Esophagus muscularis mucosa (tissue), 4 donors: ENCODE measurements at regions not wholly inside any gene's neighbourhood (a gene's known extent, or its start where the extent isn't known, plus 50 kb on each side); places are given as distances from the start of the nearest gene placed in this dataset.
"Not testable (repeated sequence)": the region's sequence is repeated elsewhere in the genome, so short reads cannot be mapped to it uniquely, and the experiment has no call there.

Experiments
- DNase-seq: peaks from one replicate; pipeline ENCODE4 v3.0.0-alpha.2; 2017; ENCODE audit errors: extremely low spot score
- H3K27ac ChIP-seq, 4 donors: fragments of 200-600 bp; sonication (generic); replicated peaks in 1 of 4; 1 replicate in 3 of 4; 2 replicates in 1 of 4; pipeline ENCODE4 v1.5.1; 2016 to 2019; ENCODE audit warnings: mild to moderate bottlenecking in 1 of 4
- H3K27me3 ChIP-seq, 4 donors: fragments of 200-600 bp; sonication (generic); one replicate each; pipeline versions ENCODE4 v1.5.1 to v1.6.0; 2016 to 2019
- H3K36me3 ChIP-seq, 4 donors: fragments of 200-600 bp; sonication (generic); one replicate each; pipeline ENCODE4 v1.5.1; 2016 to 2019
- H3K4me1 ChIP-seq, 4 donors: fragments of 200-600 bp; sonication (generic); one replicate each; pipeline ENCODE4 v1.5.1; 2016 to 2019
- H3K4me3 ChIP-seq, 4 donors: fragments of 200-600 bp; sonication (generic); 1 replicate in 2 of 4; 2 replicates in 2 of 4; pipeline ENCODE4 v1.5.1; 2016 to 2019; ENCODE audit warnings: mild to moderate bottlenecking in 4 of 4, moderate library complexity in 1 of 4
- H3K9me3 ChIP-seq, 4 donors: fragments of 200-600 bp; sonication (generic); 1 replicate in 3 of 4; 2 replicates in 1 of 4; pipeline ENCODE4 v1.5.1; 2016 to 2019
- EP300 ChIP-seq: sonication (generic); formaldehyde crosslinking; IDR thresholded peaks from one replicate; pipeline ENCODE4 v1.6.1; 2017; ENCODE audit warnings: antibody characterized with exemption
- POLR2A ChIP-seq: fragments of 450-650 bp; IDR thresholded peaks from one replicate; pipeline ENCODE4 v1.6.1; 2017; ENCODE audit warnings: antibody characterized with exemption, moderate library complexity, mild to moderate bottlenecking, low read depth
- POLR2AphosphoS5 ChIP-seq, 2 donors: sonication (generic); formaldehyde crosslinking; IDR thresholded peaks; one replicate each; pipeline ENCODE4 v1.6.1; 2017; ENCODE audit warnings: antibody characterized with exemption in 2 of 2
- WGBS: methylation state at CpG from one replicate; pipeline ENCODE4 v1.1.5; 2018; 5-methylcytosine and 5-hydroxymethylcytosine counted together
- intact Hi-C: fragments of 100-400 bp; cut with DNase I; formaldehyde crosslinking; loops from one replicate; pipeline ENCODE4 v1.15.1; 2023
- TF ChIP-seq, protein P1 (sequence below), 3 experiments: fragments of 200-600 bp in 2 of 3; fragments of 450-650 bp in 1 of 3; sonication (generic) in 2 of 3; IDR thresholded peaks; one replicate each; pipeline ENCODE4 v1.5.1; 2017 to 2019; ENCODE audit warnings: antibody characterized with exemption in 3 of 3, mild to moderate bottlenecking in 2 of 3, moderate library complexity in 1 of 3

DNA sequence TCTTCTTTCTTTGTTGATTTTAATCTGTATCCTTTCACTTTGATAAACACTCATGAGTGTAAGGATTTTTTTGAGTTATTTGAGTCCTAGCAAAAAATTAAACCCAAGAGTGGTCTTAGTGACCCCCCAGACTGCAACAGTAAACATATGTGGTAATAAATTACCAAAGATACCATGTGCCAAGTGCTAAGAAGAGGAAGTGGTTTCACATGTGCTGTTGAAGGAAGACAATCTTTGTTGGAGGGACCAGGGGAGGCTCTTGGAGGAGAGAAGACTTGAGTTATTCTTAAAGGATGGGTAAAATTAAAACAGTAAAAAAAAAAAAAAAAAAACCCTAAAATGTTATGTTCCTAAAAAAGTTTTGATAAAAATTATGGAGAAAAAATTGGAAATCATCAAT lies 150.2 kb downstream of the SEC23IP start:
- intact Hi-C loops: no loop called here
- TF ChIP-seq, protein P1, sequence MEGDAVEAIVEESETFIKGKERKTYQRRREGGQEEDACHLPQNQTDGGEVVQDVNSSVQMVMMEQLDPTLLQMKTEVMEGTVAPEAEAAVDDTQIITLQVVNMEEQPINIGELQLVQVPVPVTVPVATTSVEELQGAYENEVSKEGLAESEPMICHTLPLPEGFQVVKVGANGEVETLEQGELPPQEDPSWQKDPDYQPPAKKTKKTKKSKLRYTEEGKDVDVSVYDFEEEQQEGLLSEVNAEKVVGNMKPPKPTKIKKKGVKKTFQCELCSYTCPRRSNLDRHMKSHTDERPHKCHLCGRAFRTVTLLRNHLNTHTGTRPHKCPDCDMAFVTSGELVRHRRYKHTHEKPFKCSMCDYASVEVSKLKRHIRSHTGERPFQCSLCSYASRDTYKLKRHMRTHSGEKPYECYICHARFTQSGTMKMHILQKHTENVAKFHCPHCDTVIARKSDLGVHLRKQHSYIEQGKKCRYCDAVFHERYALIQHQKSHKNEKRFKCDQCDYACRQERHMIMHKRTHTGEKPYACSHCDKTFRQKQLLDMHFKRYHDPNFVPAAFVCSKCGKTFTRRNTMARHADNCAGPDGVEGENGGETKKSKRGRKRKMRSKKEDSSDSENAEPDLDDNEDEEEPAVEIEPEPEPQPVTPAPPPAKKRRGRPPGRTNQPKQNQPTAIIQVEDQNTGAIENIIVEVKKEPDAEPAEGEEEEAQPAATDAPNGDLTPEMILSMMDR (IDR thresholded peaks at IDR 0.05): no peak
- TF ChIP-seq POLR2A: no peak
- TF ChIP-seq EP300: no peak
- TF ChIP-seq POLR2AphosphoS5 (IDR thresholded peaks at IDR 0.05): no peak
- Histone ChIP-seq H3K27me3 (no peaks in the 10 kb centered on the region), H3K4me1 (no peaks in the 10 kb centered on the region), H3K27ac (no peak overlapping the region), H3K36me3 (no peaks in the 10 kb centered on the region), H3K9me3 (no peaks in the 10 kb centered on the region), H3K4me3 (no peak overlapping the region)
- DNase-seq: no peak

DNA sequence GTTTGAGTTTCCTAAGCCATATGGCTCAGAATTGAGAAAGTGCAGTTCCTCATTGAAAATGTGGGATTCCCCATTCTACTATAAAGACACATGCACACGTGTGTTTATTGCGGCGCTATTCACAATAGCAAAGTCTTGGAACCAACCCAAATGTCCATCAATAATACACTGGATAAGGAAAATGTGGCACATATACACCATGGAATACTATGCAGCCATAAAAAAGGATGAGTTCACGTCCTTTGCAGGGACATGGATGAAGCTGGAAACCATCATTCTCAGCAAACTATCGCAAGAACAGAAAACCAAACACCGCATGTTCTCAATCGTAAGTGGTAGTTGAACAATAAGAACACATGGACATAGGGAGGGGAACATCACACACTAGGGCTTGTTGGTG lies 154.8 kb downstream of the SEC23IP start:
- H3K4me3 ChIP-seq, H3K4me1 ChIP-seq, H3K27ac ChIP-seq, H3K9me3 ChIP-seq, intact Hi-C loops, H3K27me3 ChIP-seq, DNase-seq, H3K36me3 ChIP-seq: not testable (repeated sequence)
- WGBS: 96% methylated on average over 7 of the region's 7 CpGs

DNA sequence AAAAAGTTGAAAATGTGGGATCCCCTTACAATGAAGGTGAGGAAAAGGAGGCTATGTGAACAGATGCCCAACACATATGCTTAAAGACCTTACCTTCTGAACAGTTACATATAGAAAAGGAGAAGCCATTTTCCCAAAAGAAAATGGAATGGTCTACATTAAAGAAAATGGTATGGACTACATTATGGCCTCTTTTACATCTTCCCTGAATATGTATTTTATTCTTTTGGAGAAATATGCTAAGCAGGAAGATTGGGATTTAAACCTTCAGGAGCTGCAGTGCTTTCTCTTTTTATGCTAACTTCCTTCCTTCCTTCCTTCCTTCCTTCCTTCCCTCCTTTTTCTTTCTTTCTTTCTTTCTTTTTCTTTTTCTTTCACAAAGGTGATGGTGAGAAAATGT lies 155.4 kb downstream of the SEC23IP start:
- no peaks in the 10 kb centered on the region for H3K4me1 ChIP-seq
- H3K27me3 ChIP-seq: no peaks in the 10 kb centered on the region
- DNase-seq: no peak
- no peaks in the 10 kb centered on the region for H3K9me3 ChIP-seq
- intact Hi-C loops: no loop called here
- H3K4me3 ChIP-seq: no peak overlapping the region
- H3K36me3 ChIP-seq: no peaks in the 10 kb centered on the region
- no peak overlapping the region for H3K27ac ChIP-seq
- TF ChIP-seq, protein P1 (IDR thresholded peaks at IDR 0.05): no peak
- TF ChIP-seq POLR2A (no peak), EP300 (no peak), POLR2AphosphoS5 (IDR thresholded peaks at IDR 0.05) (no peak)

DNA sequence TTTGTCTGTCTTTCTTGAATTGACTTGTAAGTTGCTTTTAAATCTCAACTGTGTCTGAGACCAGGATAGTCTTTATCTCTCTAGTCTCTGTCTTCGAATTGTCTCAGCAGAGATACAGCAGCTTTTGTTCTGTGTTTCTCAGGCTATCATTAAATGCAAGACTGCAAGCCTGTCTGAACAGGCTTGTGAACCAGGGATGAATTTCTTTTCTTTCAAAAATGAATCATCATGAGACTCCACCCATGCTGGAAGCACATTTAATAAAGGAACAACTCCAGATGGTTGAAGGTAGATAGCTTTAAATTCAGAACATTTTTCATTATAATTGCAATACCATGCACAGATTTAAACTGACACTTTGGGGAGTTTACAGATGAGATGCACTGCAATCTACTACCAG lies 155.9 kb downstream of the SEC23IP start:
- Histone ChIP-seq H3K4me3 (no peak overlapping the region), H3K27ac (no peak overlapping the region), H3K9me3 (no peaks in the 10 kb centered on the region), H3K4me1 (no peaks in the 10 kb centered on the region), H3K27me3 (no peaks in the 10 kb centered on the region), H3K36me3 (no peaks in the 10 kb centered on the region)
- no peak for DNase-seq
- TF ChIP-seq, protein P1 (IDR thresholded peaks at IDR 0.05): no peak
- TF ChIP-seq EP300 (no peak), POLR2A (no peak), POLR2AphosphoS5 (IDR thresholded peaks at IDR 0.05) (no peak)
- WGBS: 68% methylated on average over 1 of the region's 1 CpG
- intact Hi-C loops: no loop called here

DNA sequence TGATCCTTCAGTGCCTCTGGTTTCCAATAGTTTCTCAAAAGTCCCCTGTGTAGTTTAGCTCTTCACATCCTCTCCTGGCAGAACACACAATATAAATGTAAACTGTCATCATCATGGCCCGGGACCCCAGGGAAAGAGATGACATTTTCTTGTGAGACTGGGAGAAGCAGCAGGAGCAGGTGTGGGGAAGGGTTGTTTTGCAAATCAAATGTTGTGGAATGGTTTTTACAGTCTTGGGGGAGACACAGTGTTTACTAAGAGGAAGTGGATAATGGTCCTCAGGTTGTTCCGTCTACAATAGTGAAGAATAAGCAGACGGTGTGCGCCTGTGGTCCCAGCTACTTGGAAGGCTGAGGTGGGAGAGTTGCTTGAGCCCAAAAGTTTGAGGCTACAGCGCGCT lies 159.1 kb downstream of the SEC23IP start:
- WGBS: 71% methylated on average over 6 of the region's 6 CpGs
- Histone ChIP-seq H3K27me3 (no peaks in the 10 kb centered on the region), H3K27ac (no peak overlapping the region), H3K4me3 (no peak overlapping the region), H3K4me1 (no peaks in the 10 kb centered on the region), H3K36me3 (no peaks in the 10 kb centered on the region), H3K9me3 (peaks cover 0 to 2% (median 0%) of the 10 kb centered on the region in 4 donors)
- TF ChIP-seq EP300 (no peak), POLR2A (no peak), POLR2AphosphoS5 (IDR thresholded peaks at IDR 0.05) (no peak)
- TF ChIP-seq, protein P1 (IDR thresholded peaks at IDR 0.05): no peak
- intact Hi-C loops: no loop called here
- DNase-seq: no peak
